ENCODE measurements at regions not wholly inside any gene's neighbourhood (a gene's known extent, or its start where the extent isn't known, plus 50 kb on each side); places are given as distances from the start of the nearest gene placed in this dataset.

- peak; percentile 50 for DNase-seq (ENCODE audit: low spot score)
- Histone ChIP-seq H3K36me3 (no peaks in the 10 kb centered on the region), H3K27ac (no peak overlapping the region), H3K4me3 (no peak overlapping the region), H3K9me3 (no peaks in the 10 kb centered on the region), H3K4me1 (no peaks in the 10 kb centered on the region), H3K27me3 (no peaks in the 10 kb centered on the region)
- TF ChIP-seq CTCF (IDR thresholded peaks at IDR 0.05) = no peak
Measured at GRCh38 chr22:49239264-49240015, 588.2 kb downstream of the BRD1 start.

GRCh38 chr22:49238181-49239141 is 589.2 kb downstream of the BRD1 start:
- H3K4me3 ChIP-seq = no peak overlapping the region
- H3K27ac ChIP-seq = no peak overlapping the region
- no peaks in the 10 kb centered on the region for H3K9me3 ChIP-seq
- no peaks in the 10 kb centered on the region for H3K36me3 ChIP-seq
- H3K27me3 ChIP-seq = no peaks in the 10 kb centered on the region
- no peaks in the 10 kb centered on the region for H3K4me1 ChIP-seq
- TF ChIP-seq CTCF (IDR thresholded peaks at IDR 0.05) = no peak
- DNase-seq (ENCODE audit: low spot score) = peak; percentile 32

GRCh38 chr22:49237703-49238102 is 590.0 kb downstream of the BRD1 start:
- Histone ChIP-seq H3K27ac (no peak overlapping the region), H3K27me3 (no peaks in the 10 kb centered on the region), H3K36me3 (no peaks in the 10 kb centered on the region), H3K4me3 (no peak overlapping the region), H3K9me3 (no peaks in the 10 kb centered on the region), H3K4me1 (no peaks in the 10 kb centered on the region)
- DNase-seq (ENCODE audit: low spot score) = peak; percentile 7
- no peak for TF ChIP-seq CTCF (IDR thresholded peaks at IDR 0.05)

- H3K27me3 ChIP-seq = no peaks in the 10 kb centered on the region
- no peak overlapping the region for H3K27ac ChIP-seq
- no peak for DNase-seq (ENCODE audit: low spot score)
- H3K4me1 ChIP-seq = no peaks in the 10 kb centered on the region
- H3K4me3 ChIP-seq = no peak overlapping the region
- no peaks in the 10 kb centered on the region for H3K36me3 ChIP-seq
- no peaks in the 10 kb centered on the region for H3K9me3 ChIP-seq
- TF ChIP-seq CTCF (IDR thresholded peaks at IDR 0.05) = no peak
Measured at GRCh38 chr22:49237279-49237678, 590.4 kb downstream of the BRD1 start.

GRCh38 chr22:49236541-49237075 is 591.1 kb downstream of the BRD1 start:
- H3K36me3 ChIP-seq = no peaks in the 10 kb centered on the region
- H3K9me3 ChIP-seq = no peaks in the 10 kb centered on the region
- no peak overlapping the region for H3K27ac ChIP-seq
- peak; percentile 26 for DNase-seq (ENCODE audit: low spot score)
- H3K4me1 ChIP-seq = no peaks in the 10 kb centered on the region
- no peak for TF ChIP-seq CTCF (IDR thresholded peaks at IDR 0.05)
- no peak overlapping the region for H3K4me3 ChIP-seq
- no peaks in the 10 kb centered on the region for H3K27me3 ChIP-seq

All from right atrium auricular region (tissue), 2 donors.